NK-92 treated with Interleukin-12 subunit alpha and Interleukin-12 subunit beta, amount 100 ng/mL, for 24 hours (cell line): ENCODE measurements at regions not wholly inside any gene's neighbourhood (a gene's known extent, or its start where the extent isn't known, plus 50 kb on each side); places are given as distances from the start of the nearest gene placed in this dataset.
"Not testable (repeated sequence)": the region's sequence is repeated elsewhere in the genome, so short reads cannot be mapped to it uniquely, and the experiment has no call there.

Experiments used
- DNase-seq: peaks from one replicate; lab custom pipeline; 2025; lab: John Stamatoyannopoulos, UW

DNA sequence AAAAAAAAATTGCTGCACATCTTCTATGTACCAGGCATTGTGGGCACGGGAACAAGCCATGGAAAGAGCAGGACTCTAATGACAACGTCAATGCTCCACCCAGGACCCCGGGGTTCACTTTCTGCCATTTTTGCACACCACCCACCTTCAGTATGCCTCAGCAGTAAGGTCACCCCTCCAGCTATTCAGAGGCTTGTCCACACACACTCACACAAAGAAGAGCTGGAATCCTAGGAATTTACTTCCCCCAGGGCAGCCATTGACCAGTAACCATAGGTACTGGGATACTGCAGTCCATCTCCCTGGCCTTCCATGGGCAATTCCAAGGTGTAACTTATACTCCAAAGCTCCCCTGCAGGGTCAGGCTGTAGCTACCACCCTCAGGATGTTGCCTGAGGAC, 170.8 kb downstream of the SUCLG1 start:
- DNase-seq: no peak

DNA sequence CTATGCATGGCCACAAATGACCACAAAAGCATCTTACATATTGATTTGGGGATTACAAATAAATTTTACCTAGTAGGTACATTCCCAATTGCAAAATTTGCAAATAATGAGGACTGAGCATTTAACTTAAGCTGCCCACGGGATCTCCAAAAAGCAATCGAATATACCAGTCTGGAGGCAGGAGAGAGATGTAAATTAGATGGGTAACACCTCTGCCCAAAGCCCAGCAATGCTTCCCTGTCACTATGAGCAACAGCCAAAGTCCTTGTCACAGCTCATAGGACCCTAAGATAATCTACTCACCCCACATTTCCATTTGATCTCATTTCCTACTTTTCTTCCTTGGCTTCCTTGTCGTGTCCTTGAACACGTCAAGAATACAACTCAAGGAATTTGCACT, 172.2 kb downstream of the SUCLG1 start:
- DNase-seq: no peak

DNA sequence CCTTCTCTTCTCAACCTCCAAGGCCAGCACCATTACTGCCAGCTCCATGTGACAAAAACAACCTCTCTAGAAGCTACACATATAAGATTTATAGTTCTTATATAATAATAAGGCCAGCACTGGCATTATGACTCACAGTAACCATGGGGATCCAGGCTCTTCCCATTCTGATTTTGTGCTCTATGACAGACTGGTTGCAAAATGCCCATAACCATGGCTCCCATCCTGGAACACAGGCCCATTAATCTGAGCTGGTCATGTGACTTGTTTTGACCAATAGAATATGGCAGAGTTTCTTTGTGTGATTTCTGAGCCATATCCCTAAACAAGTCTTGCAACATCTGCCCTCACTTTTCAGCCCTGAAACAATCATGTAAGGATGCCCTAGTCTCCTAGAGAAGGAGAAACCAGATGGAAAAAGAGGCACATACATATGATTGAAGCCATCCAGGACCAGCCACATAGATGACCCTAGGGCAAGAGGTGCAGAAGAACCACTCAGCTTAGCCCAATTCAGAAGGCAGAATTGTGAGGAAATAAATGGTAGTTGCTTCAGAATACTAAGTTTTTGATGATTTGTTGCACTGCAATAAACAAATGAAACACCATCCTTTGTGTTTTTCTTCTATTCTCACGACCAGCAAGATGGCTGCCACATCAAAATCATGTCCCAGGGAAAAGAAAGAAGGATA, 173.9 kb downstream of the SUCLG1 start:
- no peak for DNase-seq

DNA sequence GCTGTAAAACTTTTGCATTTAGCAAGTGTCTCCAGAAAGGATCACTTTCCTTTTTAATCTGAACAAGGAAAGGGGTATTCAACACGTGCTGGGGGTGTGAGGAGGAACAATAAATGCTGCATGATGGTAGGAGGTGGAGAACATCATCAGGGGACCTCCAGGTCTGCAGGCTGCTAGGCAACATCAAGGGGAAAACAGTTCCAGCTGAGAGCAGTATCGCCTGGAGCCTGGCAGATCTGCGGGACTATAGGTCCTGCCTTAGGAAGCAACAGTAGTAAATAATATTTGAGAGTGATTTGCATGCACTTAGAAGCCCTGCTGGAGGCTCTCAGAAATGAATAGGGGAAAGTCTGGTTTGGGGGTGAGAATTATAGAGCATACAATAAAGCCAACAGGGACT, 175.6 kb downstream of the SUCLG1 start:
- DNase-seq: no peak

DNA sequence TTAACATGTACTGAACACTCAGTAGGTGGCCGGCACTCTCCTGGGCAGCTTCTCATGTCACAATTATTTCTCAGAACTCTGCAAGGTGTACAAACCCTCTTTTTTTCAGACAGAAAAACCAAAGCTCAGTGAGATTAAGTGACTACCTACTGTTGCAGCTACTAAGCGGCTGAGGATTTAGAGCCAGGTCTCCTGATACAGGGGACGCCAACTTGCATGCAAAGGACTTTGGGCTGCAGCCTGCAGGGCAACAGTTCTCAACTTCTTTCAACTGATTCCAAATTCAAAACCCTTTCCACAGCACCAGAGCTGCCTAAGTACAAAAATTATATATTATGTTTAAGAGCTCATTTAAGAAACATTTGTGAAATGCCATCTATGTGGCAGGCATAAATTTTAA, 177.6 kb downstream of the SUCLG1 start:
- DNase-seq: no peak

DNA sequence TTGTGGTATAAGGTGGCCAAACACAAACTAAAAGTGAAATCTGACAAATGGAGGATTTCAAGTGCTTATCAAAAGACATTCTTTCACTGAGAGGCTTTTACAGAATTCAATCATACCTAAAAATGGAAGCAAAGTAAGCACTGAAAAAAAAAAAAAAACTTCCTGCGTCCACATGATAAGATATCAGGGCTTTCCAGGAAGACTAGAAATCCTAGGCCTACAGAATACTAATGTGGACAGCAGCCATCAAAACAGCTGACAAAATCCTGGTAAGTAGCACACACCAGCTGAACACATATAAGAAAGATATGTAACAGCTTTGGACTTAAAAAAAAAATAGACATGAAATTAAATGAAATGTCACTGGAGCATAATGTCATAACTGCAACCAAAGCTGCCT, 178.2 kb downstream of the SUCLG1 start:
- DNase-seq: no peak

DNA sequence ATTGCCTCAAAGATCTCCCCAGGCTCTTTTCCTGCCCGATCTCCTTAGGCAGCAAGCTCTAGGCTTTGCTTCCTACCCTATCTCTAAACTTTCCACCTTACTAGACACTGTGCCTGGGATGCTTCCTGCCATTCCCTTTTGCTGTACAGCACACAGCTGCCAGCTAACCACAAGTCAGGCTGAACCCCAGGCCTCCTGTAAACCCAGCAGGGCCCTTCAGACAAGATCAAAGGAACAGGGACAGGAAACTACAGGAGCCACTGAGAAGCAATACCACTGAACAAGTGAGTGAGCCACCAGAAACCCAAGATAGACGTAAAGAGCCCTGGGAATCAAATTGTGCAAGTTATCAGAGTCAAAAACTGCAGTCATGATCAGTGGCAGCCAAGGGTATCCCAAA, 180.7 kb downstream of the SUCLG1 start:
- no peak for DNase-seq

DNA sequence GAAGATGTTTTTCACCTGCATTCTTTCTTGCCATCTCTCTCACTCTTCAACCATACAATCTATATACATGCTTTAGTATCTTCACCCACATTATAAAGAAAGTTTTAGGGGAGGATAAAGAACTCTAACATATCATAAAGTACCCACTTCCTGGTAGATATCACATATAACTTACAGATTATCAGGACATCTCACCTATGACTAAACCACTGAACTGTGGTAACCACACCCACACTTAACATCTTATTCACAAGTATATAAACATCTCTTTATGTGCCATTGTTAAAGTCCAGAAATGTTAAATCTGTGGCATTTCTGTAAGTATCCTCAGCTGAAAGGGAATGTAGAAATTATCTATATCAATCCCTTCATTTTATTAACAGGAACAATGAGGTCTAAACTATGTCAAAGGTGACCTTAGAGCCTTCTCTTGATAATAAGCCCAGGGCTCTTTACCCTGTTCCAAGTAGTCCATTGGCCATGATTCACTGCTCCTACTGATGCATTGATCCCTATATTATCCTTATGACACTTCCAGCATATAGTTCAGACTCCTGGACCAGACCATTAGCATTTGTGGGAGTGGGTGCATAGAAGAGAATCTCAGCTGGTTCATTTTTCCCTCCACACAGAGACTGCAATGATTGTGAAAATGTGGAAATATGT, 182.4 kb downstream of the SUCLG1 start:
- no peak for DNase-seq

DNA sequence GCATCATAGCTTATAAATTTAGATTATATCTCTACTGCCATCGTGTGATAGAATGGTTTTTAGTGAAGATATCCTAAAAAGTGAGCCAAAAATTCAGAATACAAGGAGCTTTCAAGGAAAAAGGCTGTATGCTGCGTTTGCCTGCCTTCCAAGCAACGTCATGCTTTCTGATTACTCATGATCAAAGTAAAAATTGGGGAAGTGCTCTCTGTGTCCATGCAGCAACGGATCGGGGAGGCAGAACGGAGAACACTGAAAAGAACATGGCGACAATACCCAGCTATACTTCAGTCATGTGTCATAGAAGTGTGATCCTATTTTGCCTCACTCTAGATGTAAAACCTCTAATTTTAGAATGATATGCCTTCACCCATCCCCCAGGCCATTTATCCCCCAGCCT, 185.7 kb downstream of the SUCLG1 start:
- DNase-seq: no peak

DNA sequence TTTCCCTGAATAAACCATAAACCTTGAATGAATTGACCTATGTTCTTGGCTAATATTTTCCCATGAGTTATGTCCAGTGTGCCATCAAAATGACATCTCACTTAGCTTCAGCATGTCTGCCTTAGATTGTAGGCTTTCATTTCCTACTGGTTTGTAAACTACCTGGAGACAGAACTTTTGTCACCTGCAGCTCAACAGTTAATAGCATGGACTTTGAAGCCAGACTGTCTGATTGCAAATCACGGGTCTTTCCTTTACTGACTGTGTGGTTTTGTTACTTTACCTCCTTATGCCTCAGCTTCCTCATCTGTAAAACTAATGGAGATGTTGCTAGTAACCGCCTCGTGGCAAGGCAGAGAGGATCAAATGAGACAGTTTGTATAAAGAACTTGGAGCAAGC, 187.1 kb downstream of the SUCLG1 start:
- no peak for DNase-seq

DNA sequence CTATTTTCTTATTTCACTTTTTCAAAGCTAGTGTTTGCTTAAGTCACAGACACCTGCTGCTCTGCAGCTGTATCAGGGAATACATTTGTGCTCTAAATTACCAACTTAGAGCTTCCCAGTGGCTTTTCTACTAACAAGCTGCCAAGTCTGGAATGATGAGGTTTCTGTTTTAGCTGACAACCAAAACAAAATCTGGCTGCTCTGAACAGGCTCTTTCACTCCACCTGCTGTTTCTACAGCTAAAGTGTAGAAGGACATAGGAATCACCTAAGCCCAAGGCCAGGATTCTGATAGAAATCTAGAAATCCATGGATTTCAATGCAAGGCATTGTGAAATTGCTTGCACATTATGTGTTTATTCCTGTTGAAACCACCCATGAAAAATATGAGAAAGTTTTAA, 201.2 kb downstream of the SUCLG1 start:
- DNase-seq: no peak

DNA sequence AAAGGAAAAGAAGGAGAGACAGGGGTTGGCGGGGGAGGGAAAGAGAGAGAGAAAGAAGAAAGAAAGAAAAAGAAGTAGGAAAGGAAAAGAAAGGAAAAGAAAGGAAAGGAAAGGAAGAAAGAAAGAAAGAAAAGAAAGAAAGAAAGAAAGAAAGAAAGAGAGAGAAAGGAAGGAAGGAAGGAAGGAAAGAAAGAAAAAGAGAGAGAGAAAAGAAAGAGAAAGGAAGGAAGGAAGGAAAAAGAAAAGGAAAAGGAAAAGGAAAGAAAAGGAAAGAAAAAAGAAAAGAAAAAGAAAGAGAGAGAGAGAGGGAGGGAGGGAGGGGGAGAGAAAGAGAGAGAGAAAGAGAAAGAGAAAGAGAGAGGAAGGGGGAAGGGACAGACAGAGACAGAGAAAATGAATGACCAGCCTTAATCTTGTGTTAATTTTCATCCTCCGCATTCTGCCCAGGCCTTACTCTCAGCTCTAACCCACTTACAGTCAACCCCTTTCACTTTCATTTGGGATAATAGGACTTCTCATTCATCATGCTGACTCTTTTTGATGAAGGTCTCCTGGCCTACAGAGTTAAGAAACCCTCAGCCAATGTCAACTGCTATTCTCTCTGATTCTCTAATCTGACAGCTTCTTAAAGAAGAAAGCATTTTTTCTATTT, 207.3 kb downstream of the SUCLG1 start:
- no peak for DNase-seq

DNA sequence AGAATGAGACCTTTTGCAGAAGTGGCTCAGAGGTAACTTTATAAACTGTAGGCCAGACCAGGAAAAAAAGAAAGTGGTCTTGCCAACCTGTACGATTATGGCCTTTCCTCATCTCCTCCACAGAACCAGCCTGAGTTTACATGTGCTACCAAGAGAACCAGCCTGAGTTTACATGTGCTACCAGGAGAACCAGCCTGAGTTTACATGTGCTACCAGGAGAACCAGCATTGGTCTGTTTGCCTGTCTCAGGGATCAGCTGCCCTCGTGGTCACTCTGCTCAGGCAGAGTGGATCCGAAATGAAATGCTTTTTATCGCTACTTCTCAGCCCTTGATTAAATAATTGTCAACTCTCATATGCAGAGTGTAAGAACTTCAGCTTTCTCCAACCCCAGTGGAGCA, 209.9 kb downstream of the SUCLG1 start:
- no peak for DNase-seq

DNA sequence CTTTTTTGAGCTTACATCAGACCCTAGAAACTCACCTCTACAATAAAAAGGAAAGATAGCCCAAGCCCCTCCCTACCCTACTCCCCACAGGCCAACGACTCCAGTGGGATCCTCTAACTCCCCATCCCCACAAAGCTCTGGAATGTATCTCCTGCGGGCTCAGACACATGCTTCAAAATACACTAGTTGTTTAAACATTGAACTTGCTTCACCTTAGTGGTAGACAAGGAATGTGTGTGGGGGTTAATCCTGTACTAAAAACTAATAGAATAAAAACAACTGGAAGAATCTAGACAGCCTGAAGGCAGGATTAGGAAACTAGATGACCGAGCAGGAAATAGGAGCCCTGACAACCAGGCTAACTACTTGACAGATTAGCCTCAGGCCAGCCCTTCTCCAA, 211.5 kb downstream of the SUCLG1 start:
- no peak for DNase-seq

DNA sequence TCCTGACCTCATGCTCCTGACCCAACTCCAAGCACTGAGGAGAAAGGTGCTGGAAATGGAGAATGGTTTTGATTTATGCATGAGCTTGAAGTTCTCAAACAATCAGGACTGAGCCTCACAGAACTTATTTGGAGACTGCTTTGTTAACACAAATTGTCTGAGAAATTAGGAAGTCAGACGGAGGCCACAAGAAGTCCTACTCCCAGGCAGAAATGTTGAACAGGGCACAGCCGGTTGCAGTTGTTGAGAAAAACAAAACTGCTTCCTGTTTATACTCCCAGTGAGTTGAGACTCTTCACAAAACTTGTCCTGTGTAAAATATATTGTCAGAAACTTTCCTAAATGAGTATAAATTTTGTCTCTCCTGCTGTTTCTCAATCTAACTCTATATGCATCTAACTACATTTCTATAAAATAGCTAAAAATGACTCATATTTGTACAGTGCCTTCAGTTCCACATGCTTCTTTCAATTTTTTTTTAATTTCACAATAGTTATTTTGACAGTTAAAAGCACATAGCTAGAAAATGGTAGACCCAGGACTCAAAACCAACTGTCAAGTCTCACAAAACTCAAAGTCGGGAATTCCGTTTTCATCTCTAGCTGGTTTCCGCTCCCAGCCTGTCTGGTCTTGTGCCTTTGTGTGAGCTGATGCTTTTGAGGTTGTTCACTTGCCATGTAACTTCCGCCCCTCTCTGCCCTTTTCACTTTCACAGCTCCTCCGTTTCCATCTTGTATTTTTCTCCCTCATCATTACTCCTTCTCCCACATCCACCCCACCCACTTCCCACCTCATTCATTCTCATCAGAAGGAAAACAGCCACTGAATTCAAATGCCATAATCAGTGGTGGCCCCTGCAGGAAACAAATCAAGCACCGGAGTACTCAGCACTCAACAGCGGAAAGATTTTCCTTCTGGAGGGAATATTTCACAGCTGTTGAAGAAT, 215.0 kb downstream of the SUCLG1 start:
- DNase-seq: no peak

DNA sequence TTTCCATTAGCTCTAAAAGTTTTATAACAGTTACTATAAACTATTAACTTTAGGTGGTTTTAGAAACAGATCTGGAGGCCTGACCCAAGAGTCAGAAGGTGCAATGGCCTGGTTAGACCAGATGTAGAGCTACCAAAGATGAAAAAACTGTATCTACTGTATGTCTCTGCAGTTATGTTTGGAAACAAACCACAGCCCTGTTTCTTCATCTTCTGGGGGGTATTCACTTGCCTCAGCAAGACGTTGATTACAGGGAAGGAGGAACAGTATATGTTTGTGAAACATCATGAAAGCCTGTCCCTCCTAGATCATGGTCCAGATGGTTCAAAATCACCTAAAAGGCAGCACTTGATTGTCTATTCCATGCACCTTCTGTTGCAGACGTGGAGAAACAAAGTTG, 220.2 kb downstream of the SUCLG1 start:
- DNase-seq: no peak

DNA sequence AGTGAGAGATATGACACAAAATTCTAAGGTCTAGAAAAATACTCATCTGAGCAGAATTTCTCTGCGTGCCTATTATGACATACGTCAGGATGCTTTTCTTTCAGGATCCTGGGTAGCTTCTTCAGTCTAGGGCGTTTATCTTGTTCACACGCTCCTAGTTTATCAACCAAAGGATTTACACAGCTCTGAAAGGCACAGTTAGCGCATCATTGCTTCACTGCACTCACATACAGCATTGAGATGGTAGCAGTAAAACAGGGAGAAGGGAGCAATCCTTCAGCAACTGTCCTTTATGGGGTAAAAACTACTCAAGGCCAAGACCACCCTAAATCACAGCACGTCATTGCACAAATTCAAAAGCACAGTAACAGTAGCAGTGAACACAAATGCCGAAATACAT, 222.8 kb downstream of the SUCLG1 start:
- DNase-seq: no peak

DNA sequence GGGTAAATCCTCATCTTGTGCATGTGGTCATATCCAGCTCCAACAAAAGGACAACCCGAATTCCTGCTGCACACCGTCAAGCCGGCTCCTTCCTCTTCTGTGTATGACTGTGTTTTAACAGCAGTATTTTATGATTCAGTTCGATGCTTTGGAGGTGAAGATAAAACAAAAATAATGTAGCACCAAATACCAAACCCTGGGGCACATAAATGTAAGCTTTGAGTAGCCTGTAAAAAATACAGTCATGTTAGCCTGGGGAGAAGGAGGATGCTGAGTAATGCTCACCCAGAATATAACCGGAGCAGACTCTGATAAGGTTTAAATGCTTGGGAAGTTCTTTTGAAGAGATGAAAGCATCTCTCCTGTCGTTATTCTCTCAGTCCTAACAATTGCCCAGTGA, 225.0 kb downstream of the SUCLG1 start:
- no peak for DNase-seq

DNA sequence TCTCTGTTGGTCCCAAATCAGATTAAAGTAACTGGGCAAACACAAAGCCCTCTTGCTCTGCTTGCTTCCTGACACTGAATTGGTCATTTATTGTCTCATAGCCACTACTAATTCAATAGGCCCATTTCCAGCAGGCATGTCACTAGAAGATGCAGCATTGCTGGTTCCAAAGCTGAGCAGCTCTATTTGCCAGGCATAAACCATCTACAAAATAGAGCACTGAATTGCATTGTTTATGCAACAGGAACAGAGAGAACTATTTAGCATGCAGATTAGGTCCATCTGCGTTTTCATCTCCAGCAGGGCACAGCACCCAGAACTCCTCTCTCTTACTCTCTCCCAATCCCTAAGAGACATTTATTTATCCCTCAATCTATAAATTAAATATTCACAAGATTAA, 227.6 kb downstream of the SUCLG1 start:
- DNase-seq: no peak

DNA sequence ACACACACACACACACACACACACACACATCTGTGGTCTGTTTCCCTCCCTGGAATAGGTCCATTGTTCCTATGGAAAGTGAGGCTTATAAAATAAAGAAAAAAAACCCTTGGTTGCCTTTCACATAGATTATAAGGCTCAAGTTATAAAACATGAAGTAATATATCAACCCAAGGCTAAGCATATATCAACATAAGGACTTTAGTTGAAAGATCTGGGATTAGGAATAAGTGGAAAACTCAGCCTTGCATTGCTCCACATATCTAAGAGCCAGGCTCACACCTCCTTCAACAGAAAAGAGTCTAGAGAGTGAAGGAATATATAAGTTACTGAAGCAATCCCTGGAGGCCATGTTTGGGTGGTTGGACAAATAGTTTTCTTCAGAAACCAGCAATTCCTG, 235.0 kb downstream of the SUCLG1 start:
- no peak for DNase-seq

DNA sequence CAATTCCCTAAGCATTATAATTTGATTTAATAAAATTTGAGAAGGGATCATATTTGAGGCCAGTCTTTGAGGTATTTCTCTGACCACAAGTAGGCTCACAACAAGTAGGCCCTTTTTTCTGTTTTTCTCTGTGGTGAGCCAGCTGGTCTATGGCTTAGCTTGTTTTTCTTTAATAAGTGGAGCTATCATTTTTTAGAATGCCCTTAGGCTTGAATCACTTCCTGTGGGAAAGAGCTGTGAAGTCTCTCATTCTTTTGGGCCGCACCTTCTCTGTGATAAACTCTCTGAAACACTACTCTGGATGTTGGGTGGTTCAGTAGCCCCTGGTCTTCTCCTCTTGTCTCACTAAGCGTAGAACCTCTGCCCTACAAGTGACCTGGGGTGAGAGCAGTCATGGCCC, 235.9 kb downstream of the SUCLG1 start:
- no peak for DNase-seq

DNA sequence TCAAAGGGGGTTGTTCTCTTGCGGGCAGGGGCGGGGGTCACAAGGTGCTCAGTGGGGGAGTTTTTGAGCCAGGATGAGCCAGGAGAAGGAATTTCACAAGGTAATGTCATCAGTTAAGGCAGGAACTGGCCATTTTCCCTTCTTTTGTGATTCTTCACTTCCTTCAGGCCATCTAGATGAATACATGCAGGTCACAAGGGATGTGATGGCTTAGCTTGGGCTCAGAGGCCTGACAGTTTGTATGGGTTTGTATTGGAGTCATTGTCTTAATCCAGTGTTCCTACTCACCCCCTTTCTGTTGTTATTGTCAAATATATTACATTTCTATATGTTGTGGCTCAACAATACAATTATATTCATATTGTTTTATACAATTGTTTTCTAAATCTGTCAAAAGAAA, 238.0 kb downstream of the SUCLG1 start:
- DNase-seq: not testable (repeated sequence)

DNA sequence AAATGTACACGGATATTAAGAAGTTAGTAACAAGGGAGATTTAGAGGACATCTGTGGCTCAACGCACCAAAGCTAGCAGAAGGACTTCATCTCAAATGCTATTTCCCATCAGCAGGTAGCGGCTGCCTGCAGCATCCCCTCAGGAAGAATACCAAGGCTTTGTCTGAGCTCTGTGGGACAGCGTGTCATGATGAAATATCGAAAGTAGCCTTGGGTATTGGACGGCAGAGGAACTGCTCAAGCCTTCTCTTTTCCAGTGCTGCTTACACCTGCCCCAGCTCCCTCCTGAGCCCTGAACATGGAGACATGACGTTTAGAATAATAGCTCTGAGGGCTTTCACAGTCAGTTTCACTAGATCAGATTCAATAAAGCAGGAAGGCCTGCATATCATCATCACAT, 241.6 kb downstream of the SUCLG1 start:
- DNase-seq: no peak
